ENCODE measurements at regions not wholly inside any gene's neighbourhood (a gene's known extent, or its start where the extent isn't known, plus 50 kb on each side); places are given as distances from the start of the nearest gene placed in this dataset.

DNA sequence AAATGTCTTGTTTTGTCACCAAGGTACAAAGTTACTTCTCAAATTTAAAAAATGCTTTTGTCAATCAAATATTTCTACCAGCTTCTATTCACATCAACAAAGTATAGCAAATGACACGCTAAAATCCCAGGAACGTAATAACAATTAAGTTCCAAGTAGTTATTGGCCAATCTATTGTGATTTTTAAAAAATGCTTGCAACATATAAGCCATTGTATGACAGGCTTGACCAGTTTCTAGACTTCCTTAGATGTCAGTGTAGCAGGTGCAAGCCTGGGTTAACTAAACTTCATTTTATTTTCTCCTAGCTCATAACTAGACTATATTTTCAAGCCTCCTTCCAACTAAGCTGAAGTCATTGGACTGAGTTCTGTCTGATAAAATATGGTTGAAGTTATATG is 494.5 kb upstream of the PKN2 start:
- TF ChIP-seq, protein P1, sequence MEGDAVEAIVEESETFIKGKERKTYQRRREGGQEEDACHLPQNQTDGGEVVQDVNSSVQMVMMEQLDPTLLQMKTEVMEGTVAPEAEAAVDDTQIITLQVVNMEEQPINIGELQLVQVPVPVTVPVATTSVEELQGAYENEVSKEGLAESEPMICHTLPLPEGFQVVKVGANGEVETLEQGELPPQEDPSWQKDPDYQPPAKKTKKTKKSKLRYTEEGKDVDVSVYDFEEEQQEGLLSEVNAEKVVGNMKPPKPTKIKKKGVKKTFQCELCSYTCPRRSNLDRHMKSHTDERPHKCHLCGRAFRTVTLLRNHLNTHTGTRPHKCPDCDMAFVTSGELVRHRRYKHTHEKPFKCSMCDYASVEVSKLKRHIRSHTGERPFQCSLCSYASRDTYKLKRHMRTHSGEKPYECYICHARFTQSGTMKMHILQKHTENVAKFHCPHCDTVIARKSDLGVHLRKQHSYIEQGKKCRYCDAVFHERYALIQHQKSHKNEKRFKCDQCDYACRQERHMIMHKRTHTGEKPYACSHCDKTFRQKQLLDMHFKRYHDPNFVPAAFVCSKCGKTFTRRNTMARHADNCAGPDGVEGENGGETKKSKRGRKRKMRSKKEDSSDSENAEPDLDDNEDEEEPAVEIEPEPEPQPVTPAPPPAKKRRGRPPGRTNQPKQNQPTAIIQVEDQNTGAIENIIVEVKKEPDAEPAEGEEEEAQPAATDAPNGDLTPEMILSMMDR (conservative IDR thresholded peaks at IDR 0.05; ENCODE audit: low read depth, low read length): no peak
- no peak for TF ChIP-seq EZH2 (IDR thresholded peaks at IDR 0.05; ENCODE audit: low read length, unreplicated experiment)
- TF ChIP-seq EZH2phosphoT487 (IDR thresholded peaks at IDR 0.05; ENCODE audit: borderline replicate concordance, low read length): no peak

All from PC-3 (cell line).